PC-3 (cell line): ENCODE measurements at regions not wholly inside any gene's neighbourhood (a gene's known extent, or its start where the extent isn't known, plus 50 kb on each side); places are given as distances from the start of the nearest gene placed in this dataset.

Experiments
- CTCF ChIP-seq: fragments of 300-600 bp; sonication (generic); conservative IDR thresholded peaks from 2 replicates; pipeline ENCODE4 v1.5.1; 2017; ENCODE audit warnings: antibody characterized with exemption, low read depth, mild to moderate bottlenecking, low read length
- EZH2 ChIP-seq: fragments of 300-600 bp; sonication (generic); IDR thresholded peaks from one replicate; pipeline ENCODE4 v1.6.1; 2017; ENCODE audit warnings: antibody characterized with exemption, mild to moderate bottlenecking, low read length; ENCODE audit not compliant: unreplicated experiment
- EZH2phosphoT487 ChIP-seq: fragments of 300-600 bp; sonication (generic); IDR thresholded peaks from 2 replicates; pipeline ENCODE4 v1.6.1; 2018; ENCODE audit warnings: mild to moderate bottlenecking, antibody characterized with exemption, low read length, borderline replicate concordance

GRCh38 chr11:130762638-130763037 lies 153.6 kb downstream of the SNX19 start:
- TF ChIP-seq CTCF (no peak), EZH2 (no peak), EZH2phosphoT487 (no peak)
